Skeletal muscle tissue (tissue), 3 donors: ENCODE measurements at regions not wholly inside any gene's neighbourhood (a gene's known extent, or its start where the extent isn't known, plus 50 kb on each side); places are given as distances from the start of the nearest gene placed in this dataset.

Source experiments
- H3K27ac ChIP-seq: one replicate; pipeline ENCODE4 v1.7.0; 2013; ENCODE audit warnings: mild to moderate bottlenecking, low read depth, low read length, inconsistent platforms
- H3K27me3 ChIP-seq, 3 donors: one replicate each; pipeline ENCODE4 v1.7.0; 2013; ENCODE audit warnings: low read length in 3 of 3; ENCODE audit not compliant: control insufficient read depth in 3 of 3, insufficient read depth in 3 of 3
- H3K36me3 ChIP-seq, 3 donors: one replicate each; pipeline ENCODE4 v1.7.0; 2013; ENCODE audit warnings: low read length in 3 of 3; ENCODE audit not compliant: control insufficient read depth in 3 of 3, insufficient read depth in 3 of 3
- H3K4me1 ChIP-seq, 3 donors: one replicate each; pipeline ENCODE4 v1.7.0; 2013; ENCODE audit warnings: low read length in 3 of 3, mild to moderate bottlenecking in 3 of 3; ENCODE audit not compliant: control insufficient read depth in 3 of 3, insufficient read depth in 3 of 3
- H3K4me3 ChIP-seq, 3 donors: one replicate each; pipeline ENCODE4 v1.7.0; 2013; ENCODE audit warnings: low read length in 3 of 3
- H3K9ac ChIP-seq, 3 donors: one replicate each; pipeline ENCODE4 v1.7.0; 2013; ENCODE audit warnings: low read length in 3 of 3, mild to moderate bottlenecking in 3 of 3, moderate library complexity in 2 of 3, low read depth in 1 of 3
- H3K9me3 ChIP-seq, 3 donors: one replicate each; pipeline ENCODE4 v1.7.0; 2013; ENCODE audit warnings: low read length in 3 of 3; ENCODE audit not compliant: control insufficient read depth in 3 of 3
- donor health status: Osteomylitis.

DNA sequence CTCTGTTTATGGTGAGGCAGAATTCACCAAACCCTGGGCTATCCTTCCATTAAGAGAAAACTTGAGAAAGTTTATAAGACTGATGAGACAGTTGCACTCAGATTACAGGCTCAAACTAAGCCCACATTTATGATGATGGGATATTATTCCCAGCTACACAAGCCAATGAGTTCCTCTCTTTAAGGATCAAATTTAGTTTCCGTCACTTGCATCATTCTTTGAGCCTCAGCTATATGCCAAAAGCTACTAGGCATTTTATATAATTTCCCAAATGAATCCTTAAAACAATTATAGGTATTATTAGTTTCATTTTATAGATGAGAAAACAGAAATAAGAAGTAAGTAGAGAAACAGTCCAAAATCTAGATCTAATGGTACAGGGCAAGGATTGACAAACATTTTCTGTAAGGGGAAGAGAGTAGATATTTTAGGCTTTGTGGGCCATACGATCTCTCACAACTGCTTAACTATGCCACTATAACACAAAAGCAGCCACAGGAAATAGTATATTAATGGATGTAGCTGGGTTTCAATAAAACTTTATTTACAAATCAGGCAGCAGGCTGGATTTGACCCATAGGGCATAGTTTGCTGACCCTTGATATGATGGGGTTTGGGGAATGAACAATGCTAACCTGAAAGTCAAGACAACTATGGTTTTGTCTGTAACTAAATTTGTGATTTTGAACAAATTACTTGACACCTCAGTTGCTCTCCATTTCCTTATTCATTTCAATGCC, 91.8 kb upstream of the PLXNC1 start:
- Histone ChIP-seq H3K9me3 (no peaks in the 10 kb centered on the region), H3K4me3 (no peak overlapping the region), H3K27me3 (no peaks in the 10 kb centered on the region), H3K36me3 (no peaks in the 10 kb centered on the region), H3K27ac (no peak overlapping the region), H3K4me1 (peaks cover 0 to 6% (median 0%) of the 10 kb centered on the region in 3 donors), H3K9ac (no peak overlapping the region)

DNA sequence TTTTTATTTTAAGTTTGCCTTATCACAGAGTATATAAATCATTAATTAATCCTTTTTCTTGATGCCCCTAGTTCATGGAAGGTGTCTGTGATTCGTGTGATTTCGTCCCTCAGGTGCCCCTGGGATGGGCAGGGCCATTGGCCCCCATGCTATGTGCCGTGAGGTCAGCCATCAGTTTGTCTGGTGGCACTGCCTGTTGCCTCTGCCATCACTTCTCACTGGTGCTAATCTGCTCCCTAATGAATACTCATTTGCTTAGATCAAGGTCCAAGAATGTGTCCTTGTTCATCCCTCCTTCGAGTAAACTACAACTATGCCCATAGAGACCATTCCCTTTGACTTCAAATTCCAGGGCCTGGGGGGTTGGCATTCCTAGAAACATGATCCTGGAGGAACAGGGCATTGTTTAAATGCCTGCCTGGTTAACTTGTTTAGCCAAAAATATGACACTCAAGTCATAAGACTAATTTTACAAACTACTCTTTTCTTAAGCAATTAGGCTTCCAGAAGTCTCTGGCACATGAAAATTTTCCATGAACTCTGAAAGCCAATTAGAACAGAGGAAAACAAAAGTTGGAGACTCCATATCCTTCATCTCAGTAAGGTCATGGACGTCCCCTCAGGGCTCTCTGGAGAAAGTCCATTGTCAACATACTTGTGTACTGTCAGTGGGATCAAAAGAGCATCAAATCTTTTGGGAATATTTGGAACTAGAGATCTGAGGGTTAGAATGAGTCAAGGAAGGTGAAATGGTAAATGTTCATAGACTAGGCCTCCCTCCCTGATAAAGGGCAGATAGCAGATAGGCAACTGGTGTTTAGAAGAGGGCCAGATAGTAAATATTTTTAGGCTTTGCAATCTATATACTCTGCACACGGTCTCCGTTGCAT, 90.9 kb upstream of the PLXNC1 start:
- no peak overlapping the region for H3K9ac ChIP-seq
- no peaks in the 10 kb centered on the region for H3K36me3 ChIP-seq
- no peak overlapping the region for H3K27ac ChIP-seq
- no peaks in the 10 kb centered on the region for H3K9me3 ChIP-seq
- H3K4me1 ChIP-seq = peaks cover 0 to 6% (median 0%) of the 10 kb centered on the region in 3 donors
- no peak overlapping the region for H3K4me3 ChIP-seq
- no peaks in the 10 kb centered on the region for H3K27me3 ChIP-seq

DNA sequence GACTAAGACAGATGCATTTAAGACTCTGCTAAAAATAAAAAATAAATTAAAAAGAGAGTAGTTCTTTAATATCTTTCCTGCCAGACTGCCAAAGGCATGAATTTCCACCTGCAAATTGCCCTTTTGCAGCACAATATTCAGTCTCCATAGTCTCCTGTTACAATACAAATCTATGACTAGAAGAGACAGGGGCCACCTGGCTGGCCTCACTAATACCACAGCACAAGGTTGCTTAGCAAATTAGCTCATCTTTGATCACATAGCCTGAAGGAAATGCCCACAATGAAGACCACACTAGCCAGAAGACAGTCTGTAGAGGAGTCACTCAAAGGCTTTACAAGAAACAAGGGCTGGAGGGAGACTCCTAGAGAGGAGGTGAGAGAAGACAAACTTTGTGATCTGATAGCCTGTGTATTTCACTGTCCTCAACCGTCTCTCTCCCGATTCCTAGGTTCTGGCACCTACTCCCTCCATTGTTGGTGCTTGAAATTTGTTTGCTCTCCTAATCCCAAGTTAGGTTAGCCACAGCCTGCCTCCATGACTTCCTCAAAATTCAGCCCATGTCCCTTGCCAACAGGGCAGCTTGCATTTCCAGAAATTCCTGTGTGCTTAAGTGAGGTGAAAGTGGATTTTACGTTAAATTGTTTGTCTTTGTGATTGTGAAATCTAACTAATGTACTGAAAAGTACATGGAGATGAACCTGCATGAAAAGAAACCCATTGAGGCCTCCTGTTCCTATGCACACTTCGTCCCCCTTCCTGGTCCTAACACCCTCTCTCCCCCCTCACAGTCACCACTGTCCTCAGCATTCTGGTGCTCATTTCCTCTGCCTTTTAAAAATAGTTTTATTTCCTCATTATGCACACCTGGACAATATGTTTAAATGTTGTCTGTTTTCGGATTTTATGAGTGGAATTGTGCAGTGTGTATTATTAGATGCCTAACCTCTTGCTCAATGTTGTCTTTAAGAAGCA, 88.7 kb upstream of the PLXNC1 start:
- no peaks in the 10 kb centered on the region for H3K27me3 ChIP-seq
- no peaks in the 10 kb centered on the region for H3K4me1 ChIP-seq
- H3K4me3 ChIP-seq = no peak overlapping the region
- no peaks in the 10 kb centered on the region for H3K9me3 ChIP-seq
- no peak overlapping the region for H3K27ac ChIP-seq
- H3K36me3 ChIP-seq = no peaks in the 10 kb centered on the region
- H3K9ac ChIP-seq = no peak overlapping the region

DNA sequence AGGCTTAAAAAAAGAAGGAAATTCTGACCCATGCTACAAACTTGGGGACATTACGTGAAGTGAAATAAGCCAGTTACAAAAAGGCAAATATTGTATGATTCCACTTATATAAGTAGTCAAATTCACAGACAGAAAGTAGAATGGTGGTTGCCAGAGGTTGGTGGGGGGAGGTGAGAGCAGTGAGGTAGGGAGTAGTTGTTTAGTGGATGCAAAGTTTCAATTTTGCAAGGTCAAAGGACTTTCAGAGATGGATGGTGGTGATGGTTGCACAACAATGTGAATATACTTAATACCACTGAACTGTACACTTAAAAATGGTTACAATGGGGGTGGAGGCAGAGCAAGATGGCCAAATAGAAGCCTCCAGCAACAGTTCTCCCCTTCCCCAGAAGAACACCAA, 86.2 kb upstream of the PLXNC1 start:
- Histone ChIP-seq H3K4me1 (no peaks in the 10 kb centered on the region), H3K4me3 (no peak overlapping the region), H3K9me3 (no peaks in the 10 kb centered on the region), H3K27me3 (no peaks in the 10 kb centered on the region), H3K9ac (no peak overlapping the region), H3K36me3 (no peaks in the 10 kb centered on the region), H3K27ac (no peak overlapping the region)

DNA sequence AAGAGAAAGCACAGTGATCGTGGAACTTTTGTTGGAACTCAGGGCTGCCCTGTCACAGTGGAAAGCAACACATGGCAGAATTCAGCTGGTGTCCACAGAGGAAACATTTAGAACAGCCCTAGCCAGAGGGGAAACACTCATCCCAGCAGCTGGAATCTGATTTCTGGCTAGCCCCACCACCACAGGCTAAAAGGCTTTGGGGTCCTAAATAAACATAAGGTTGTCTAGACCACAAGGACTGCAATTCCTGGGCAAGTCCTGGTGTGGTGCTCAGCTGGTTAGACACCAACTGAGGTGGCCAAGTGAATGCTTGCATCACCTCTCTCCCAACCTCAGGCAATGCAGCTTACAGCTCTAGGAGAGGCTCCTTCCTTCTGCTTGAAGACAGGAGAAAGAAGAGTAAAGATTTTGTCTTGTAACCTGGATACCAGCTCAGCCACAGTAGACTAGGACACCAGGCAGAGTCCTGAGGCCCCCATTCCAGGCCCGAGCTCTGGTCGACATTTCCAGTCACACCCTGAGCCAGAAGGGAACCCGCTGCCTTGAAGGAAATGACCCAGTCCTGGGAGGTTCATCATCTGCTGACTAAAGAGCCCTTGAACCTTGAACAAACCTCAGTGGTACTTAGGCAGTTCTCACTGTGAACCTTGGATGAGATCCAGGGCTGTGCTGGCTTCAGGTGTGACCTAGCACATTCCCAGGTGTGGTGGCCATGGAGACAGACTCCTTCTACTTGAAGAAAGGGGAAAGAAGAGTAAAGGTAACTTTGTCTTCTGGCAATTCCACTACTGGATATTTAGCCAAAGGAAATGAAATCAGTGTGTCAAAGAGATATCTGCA, 85.4 kb upstream of the PLXNC1 start:
- H3K9me3 ChIP-seq = no peaks in the 10 kb centered on the region

DNA sequence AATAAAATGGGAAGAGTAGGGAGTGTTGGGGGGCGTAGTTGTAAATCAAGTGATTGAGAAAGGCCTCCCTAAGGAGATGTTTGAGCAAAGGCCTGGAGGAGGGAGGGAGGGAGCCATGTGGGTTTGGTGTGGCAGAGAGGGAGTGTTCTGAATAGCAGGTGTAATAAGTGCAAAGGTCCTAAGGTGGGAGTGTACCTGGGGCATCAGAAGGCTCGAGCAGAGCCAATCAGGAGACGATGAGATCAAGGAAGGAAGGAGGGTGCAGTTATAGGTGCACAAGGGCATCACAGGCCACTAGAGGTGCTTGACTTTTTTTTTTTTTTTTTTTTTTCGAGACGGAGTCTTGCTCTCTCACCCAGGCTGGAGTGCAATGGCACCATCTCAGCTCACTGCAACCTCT, 77.9 kb upstream of the PLXNC1 start:
- no peaks in the 10 kb centered on the region for H3K27me3 ChIP-seq
- H3K9ac ChIP-seq = no peak overlapping the region
- no peak overlapping the region for H3K27ac ChIP-seq
- no peaks in the 10 kb centered on the region for H3K36me3 ChIP-seq
- peaks cover 19 to 24% (median 21%) of the 10 kb centered on the region in 3 donors for H3K4me1 ChIP-seq
- no peak overlapping the region for H3K4me3 ChIP-seq
- no peaks in the 10 kb centered on the region for H3K9me3 ChIP-seq

More for the DNA sequence above, 85.4 kb upstream of the PLXNC1 start:
- H3K9ac ChIP-seq = no peak overlapping the region
- no peaks in the 10 kb centered on the region for H3K27me3 ChIP-seq
- no peak overlapping the region for H3K27ac ChIP-seq
- no peaks in the 10 kb centered on the region for H3K4me1 ChIP-seq
- H3K4me3 ChIP-seq = no peak overlapping the region
- no peaks in the 10 kb centered on the region for H3K36me3 ChIP-seq

DNA sequence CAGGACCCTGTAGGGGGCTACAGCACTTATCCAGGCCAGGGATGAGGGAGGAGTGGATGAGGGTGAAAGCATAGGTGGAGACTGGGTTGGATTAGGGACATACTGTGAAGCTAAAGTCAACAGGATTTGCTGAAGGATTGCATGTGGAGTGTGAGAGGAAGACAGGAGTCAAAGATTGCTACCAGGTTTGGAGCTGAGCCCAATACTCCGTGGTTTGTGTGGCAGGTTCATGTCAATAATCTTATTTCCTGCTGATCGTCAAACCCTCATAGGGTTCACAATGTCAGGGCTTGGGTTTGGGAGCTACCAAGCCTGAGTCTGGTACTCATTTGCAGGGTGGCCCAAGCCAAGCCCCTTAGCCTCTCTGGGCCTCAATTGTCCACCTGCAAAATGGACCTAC, 77.1 kb upstream of the PLXNC1 start:
- H3K9me3 ChIP-seq = no peaks in the 10 kb centered on the region
- no peak overlapping the region for H3K27ac ChIP-seq
- H3K27me3 ChIP-seq = no peaks in the 10 kb centered on the region
- no peak overlapping the region for H3K9ac ChIP-seq
- H3K4me3 ChIP-seq = no peak overlapping the region
- peaks cover 21 to 26% (median 25%) of the 10 kb centered on the region in 3 donors for H3K4me1 ChIP-seq
- H3K36me3 ChIP-seq = no peaks in the 10 kb centered on the region

DNA sequence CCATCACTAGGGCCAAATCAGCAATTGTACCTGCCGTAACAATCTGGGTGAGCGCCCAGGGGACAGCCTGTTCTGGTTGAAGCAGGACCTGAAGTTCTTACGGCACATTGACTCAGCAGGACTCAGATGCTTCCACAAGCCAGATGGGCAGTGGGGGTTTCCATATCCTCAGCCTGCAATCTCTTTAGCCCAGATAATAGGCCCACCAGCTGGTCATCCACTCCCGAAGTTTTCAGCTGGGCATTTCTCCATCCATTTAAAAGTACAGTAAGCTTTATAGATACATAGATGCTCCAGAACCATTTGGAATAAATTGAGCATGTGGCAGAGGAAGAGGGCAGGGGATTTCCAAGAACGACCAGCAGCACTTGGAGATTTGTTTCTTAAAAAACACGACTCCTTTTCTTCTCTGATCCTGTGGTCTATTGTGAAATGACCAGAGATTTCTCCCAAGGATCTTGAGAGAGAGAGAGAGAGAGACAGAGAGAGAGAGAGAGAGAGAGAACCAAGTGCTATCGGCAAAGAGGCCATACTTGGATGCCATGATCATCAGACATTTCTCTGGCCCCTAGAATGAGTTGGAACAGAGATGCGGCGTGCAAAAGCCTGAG, 74.8 kb upstream of the PLXNC1 start:
- Histone ChIP-seq H3K36me3 (no peaks in the 10 kb centered on the region), H3K4me3 (no peak overlapping the region), H3K9me3 (no peaks in the 10 kb centered on the region), H3K27ac (peak overlapping the region; percentile 82), H3K4me1 (peaks cover 21 to 26% (median 25%) of the 10 kb centered on the region in 3 donors), H3K9ac (peak overlapping the region in 1 of 3 donors; percentile 15), H3K27me3 (no peaks in the 10 kb centered on the region)
